Hepatocyte (in vitro differentiated cells): ENCODE measurements at regions not wholly inside any gene's neighbourhood (a gene's known extent, or its start where the extent isn't known, plus 50 kb on each side); places are given as distances from the start of the nearest gene placed in this dataset.

ENCODE experiments used
- DNase-seq: peaks from one replicate; pipeline ENCODE4 v3.0.0-alpha.2; 2016; ENCODE audit warnings: low spot score
- H2AFZ ChIP-seq: fragments of 200-600 bp; sonication (generic); 2 replicates; pipeline ENCODE4 v1.6.0; 2016; ENCODE audit warnings: antibody characterized with exemption, mild to moderate bottlenecking
- H3K27ac ChIP-seq: fragments of 200-600 bp; sonication (generic); 2 replicates; pipeline ENCODE4 v1.5.1; 2016; ENCODE audit warnings: mild to moderate bottlenecking
- H3K27me3 ChIP-seq: fragments of 200-600 bp; sonication (generic); 2 replicates; pipeline ENCODE4 v1.6.1; 2016
- H3K36me3 ChIP-seq: fragments of 200-600 bp; sonication (generic); replicated peaks from 2 replicates; pipeline ENCODE4 v1.5.1; 2016; ENCODE audit warnings: low read depth; ENCODE audit not compliant: insufficient read depth
- H3K4me1 ChIP-seq: fragments of 200-600 bp; sonication (generic); 2 replicates; pipeline ENCODE4 v1.5.1; 2016; ENCODE audit warnings: mild to moderate bottlenecking, moderate library complexity; ENCODE audit not compliant: insufficient read depth
- H3K4me2 ChIP-seq: fragments of 200-600 bp; sonication (generic); 2 replicates; pipeline ENCODE4 v1.6.0; 2016
- H3K4me3 ChIP-seq: fragments of 200-600 bp; sonication (generic); 2 replicates; pipeline ENCODE4 v1.5.1; 2016; ENCODE audit warnings: mild to moderate bottlenecking
- H3K79me2 ChIP-seq: fragments of 200-600 bp; sonication (generic); 2 replicates; pipeline ENCODE4 v1.6.0; 2017; ENCODE audit warnings: mild to moderate bottlenecking
- H3K9me2 ChIP-seq: fragments of 200-600 bp; sonication (generic); replicated peaks from 2 replicates; pipeline ENCODE4 v1.6.0; 2017; ENCODE audit warnings: mild to moderate bottlenecking; ENCODE audit not compliant: insufficient read depth
- H3K9me3 ChIP-seq: fragments of 200-600 bp; sonication (generic); 2 replicates; pipeline ENCODE4 v1.5.1; 2016; ENCODE audit warnings: low read depth, mild to moderate bottlenecking
- H4K20me1 ChIP-seq: fragments of 200-600 bp; sonication (generic); 2 replicates; pipeline ENCODE4 v1.6.0; 2016; ENCODE audit warnings: mild to moderate bottlenecking; ENCODE audit not compliant: insufficient read depth, poor library complexity, severe bottlenecking
- EZH2 ChIP-seq: fragments of 200-600 bp; sonication (generic); IDR thresholded peaks from 2 replicates; pipeline ENCODE4 v1.6.1; 2016; ENCODE audit warnings: antibody characterized with exemption, mild to moderate bottlenecking, borderline replicate concordance
- EZH2phosphoT487 ChIP-seq: fragments of 200-600 bp; sonication (generic); IDR thresholded peaks from one replicate; pipeline ENCODE4 v1.6.1; 2018; ENCODE audit warnings: antibody characterized with exemption, mild to moderate bottlenecking, low read depth, moderate library complexity; ENCODE audit not compliant: unreplicated experiment, severe bottlenecking
- WGBS: methylation state at CpG from one replicate; pipeline ENCODE4 v1.1.6; 2016; ENCODE audit warnings: low lambda C conversion rate; ENCODE audit errors: missing lambda C conversion rate; 5-methylcytosine and 5-hydroxymethylcytosine counted together
- TF ChIP-seq, protein P1 (sequence below): fragments of 200-600 bp; sonication (generic); IDR thresholded peaks from 2 replicates; pipeline ENCODE4 v1.5.1; 2016; ENCODE audit warnings: antibody characterized with exemption, mild to moderate bottlenecking; ENCODE audit not compliant: poor library complexity

DNA sequence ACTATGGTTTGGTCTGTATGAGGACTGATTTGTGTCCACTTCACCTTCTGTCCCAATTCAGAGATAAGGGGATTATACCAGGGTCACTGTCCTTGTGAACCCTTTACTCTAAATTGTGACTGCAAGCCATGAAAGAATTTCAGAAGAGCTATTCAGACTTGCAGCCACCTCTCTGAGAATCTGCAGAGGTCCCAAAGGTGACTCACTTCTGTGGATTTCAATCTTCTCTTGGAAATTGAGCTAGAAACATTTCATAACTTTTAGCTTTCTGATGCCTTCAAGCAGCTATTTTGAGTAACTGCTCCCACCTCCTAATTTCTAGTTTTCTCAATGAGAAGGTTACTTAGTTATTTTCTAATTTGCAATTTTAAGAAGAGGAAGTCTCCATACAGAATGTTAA lies 1242.4 kb upstream of the ACVR2A start:
- H3K27ac ChIP-seq, result no peak overlapping the region
- no peak overlapping the region for H2AFZ ChIP-seq
- no peaks in the 10 kb centered on the region for H3K4me1 ChIP-seq
- TF ChIP-seq, protein P1, sequence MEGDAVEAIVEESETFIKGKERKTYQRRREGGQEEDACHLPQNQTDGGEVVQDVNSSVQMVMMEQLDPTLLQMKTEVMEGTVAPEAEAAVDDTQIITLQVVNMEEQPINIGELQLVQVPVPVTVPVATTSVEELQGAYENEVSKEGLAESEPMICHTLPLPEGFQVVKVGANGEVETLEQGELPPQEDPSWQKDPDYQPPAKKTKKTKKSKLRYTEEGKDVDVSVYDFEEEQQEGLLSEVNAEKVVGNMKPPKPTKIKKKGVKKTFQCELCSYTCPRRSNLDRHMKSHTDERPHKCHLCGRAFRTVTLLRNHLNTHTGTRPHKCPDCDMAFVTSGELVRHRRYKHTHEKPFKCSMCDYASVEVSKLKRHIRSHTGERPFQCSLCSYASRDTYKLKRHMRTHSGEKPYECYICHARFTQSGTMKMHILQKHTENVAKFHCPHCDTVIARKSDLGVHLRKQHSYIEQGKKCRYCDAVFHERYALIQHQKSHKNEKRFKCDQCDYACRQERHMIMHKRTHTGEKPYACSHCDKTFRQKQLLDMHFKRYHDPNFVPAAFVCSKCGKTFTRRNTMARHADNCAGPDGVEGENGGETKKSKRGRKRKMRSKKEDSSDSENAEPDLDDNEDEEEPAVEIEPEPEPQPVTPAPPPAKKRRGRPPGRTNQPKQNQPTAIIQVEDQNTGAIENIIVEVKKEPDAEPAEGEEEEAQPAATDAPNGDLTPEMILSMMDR, result no peak
- TF ChIP-seq EZH2phosphoT487 (no peak), EZH2 (no peak)
- H3K27me3 ChIP-seq, result no peaks in the 10 kb centered on the region
- H3K4me2 ChIP-seq, result no peak overlapping the region
- H3K9me2 ChIP-seq, result no peaks in the 10 kb centered on the region
- no peaks in the 10 kb centered on the region for H3K79me2 ChIP-seq
- H4K20me1 ChIP-seq, result no peaks in the 10 kb centered on the region
- no peaks in the 10 kb centered on the region for H3K36me3 ChIP-seq
- H3K9me3 ChIP-seq, result no peaks in the 10 kb centered on the region
- no peak for DNase-seq
- no peak overlapping the region for H3K4me3 ChIP-seq

DNA sequence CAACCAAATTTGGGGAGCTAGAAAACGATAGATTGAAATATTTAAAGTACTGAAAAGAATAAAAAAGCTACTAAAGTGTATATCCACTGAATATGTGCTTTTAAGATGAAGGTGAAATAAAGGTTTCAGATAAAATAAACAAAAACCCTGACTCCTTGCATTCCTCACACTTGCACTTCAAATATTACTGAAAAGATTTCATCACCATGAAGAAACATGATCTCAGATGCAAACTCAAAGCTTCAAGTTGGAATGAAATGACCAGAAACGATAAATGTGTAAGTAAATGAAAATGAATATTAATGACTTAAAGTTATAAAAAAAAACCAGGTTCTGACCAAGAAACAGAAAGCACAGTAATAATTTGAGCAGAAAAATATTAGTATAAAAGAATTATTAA lies 1246.0 kb upstream of the ACVR2A start:
- no peaks in the 10 kb centered on the region for H4K20me1 ChIP-seq
- no peaks in the 10 kb centered on the region for H3K79me2 ChIP-seq
- TF ChIP-seq, protein P1, result no peak
- no peak for TF ChIP-seq EZH2phosphoT487
- TF ChIP-seq EZH2, result no peak
- H3K27ac ChIP-seq, result no peak overlapping the region
- H3K27me3 ChIP-seq, result no peaks in the 10 kb centered on the region
- no peaks in the 10 kb centered on the region for H3K9me3 ChIP-seq
- WGBS, result 89% methylated on average over 2 of the region's 2 CpGs
- H3K9me2 ChIP-seq, result no peaks in the 10 kb centered on the region
- H3K4me3 ChIP-seq, result no peak overlapping the region
- no peaks in the 10 kb centered on the region for H3K36me3 ChIP-seq
- H2AFZ ChIP-seq, result no peak overlapping the region
- H3K4me1 ChIP-seq, result no peaks in the 10 kb centered on the region
- DNase-seq, result no peak
- no peak overlapping the region for H3K4me2 ChIP-seq

DNA sequence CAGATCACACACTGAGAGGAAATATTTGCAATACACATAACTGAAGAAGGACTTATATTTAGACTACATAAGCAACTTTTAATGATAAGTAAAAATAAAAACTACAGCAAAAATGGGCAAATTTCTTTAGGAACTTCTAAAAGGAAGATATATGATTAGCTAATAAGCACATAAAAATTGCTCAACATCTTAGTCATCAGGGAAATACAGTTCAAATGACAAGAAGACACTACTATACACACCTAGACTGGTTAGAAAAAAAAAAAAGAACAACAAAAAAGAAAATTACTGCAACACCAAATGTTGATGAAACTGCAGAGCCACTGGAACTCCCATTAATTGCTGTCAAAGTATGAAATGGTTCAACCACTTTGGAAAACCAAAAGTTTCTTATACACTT lies 1247.5 kb upstream of the ACVR2A start:
- Histone ChIP-seq H2AFZ (no peak overlapping the region), H3K4me1 (no peaks in the 10 kb centered on the region), H3K9me2 (no peaks in the 10 kb centered on the region), H3K4me3 (no peak overlapping the region), H3K36me3 (no peaks in the 10 kb centered on the region), H3K27ac (no peak overlapping the region), H3K4me2 (no peak overlapping the region), H3K27me3 (no peaks in the 10 kb centered on the region), H3K79me2 (no peaks in the 10 kb centered on the region), H3K9me3 (no peaks in the 10 kb centered on the region), H4K20me1 (no peaks in the 10 kb centered on the region)
- no peak for TF ChIP-seq EZH2phosphoT487
- TF ChIP-seq, protein P1, result no peak
- TF ChIP-seq EZH2, result no peak
- DNase-seq, result no peak

DNA sequence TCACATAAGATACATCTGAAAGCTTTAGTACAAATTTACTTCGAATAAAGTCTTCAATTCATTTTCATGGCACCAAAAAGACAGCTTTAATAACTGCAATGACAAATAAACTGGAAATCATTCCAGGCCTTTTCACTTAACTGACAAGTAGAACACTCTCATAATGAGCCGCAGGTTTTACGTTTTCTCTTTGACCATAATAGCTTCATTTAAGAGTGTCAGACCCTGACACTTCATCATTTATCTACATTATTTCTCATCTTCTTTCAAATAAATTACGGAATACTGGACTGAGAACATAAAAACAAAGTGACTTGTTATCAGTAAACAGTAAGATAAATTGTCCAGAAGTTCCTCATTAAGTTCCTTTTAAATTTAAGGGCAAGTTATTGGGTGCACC lies 1252.9 kb upstream of the ACVR2A start:
- 67% methylated on average over 4 of the region's 4 CpGs for WGBS
- TF ChIP-seq EZH2 (no peak), EZH2phosphoT487 (no peak)
- TF ChIP-seq, protein P1, result no peak
- no peaks in the 10 kb centered on the region for H3K4me1 ChIP-seq
- H3K27ac ChIP-seq, result no peak overlapping the region
- H3K9me2 ChIP-seq, result no peaks in the 10 kb centered on the region
- no peak for DNase-seq
- no peak overlapping the region for H3K4me2 ChIP-seq
- H3K9me3 ChIP-seq, result no peaks in the 10 kb centered on the region
- no peaks in the 10 kb centered on the region for H4K20me1 ChIP-seq
- no peaks in the 10 kb centered on the region for H3K79me2 ChIP-seq
- no peaks in the 10 kb centered on the region for H3K36me3 ChIP-seq
- H3K4me3 ChIP-seq, result no peak overlapping the region
- H3K27me3 ChIP-seq, result no peaks in the 10 kb centered on the region
- no peak overlapping the region for H2AFZ ChIP-seq
